Retinal pigment epithelial cell (primary cell): ENCODE measurements at regions not wholly inside any gene's neighbourhood (a gene's known extent, or its start where the extent isn't known, plus 50 kb on each side); places are given as distances from the start of the nearest gene placed in this dataset.

Experiments used
- DNase-seq: peaks from one replicate; pipeline ENCODE4 v3.0.0-alpha.2; 2010; ENCODE audit warnings: low read depth
- H3K4me3 ChIP-seq: 2 replicates; pipeline ENCODE4 v1.5.1; 2011; ENCODE audit warnings: mild to moderate bottlenecking, low read length, control low read depth, moderate library complexity
- CTCF ChIP-seq: conservative IDR thresholded peaks from 2 replicates; pipeline ENCODE4 v1.5.1; 2011; ENCODE audit warnings: low read depth, low read length, control low read depth, inconsistent platforms

- TF ChIP-seq CTCF = no peak
- DNase-seq = no peak
- no peak overlapping the region for H3K4me3 ChIP-seq
Observed at GRCh38 chr14:43249591-43249990, 1257.5 kb downstream of the FSCB start.

- no peak for DNase-seq
- TF ChIP-seq CTCF = no peak
- H3K4me3 ChIP-seq = no peak overlapping the region
Observed at GRCh38 chr14:43249116-43249515, 1258.0 kb downstream of the FSCB start.

- DNase-seq = no peak
- no peak for TF ChIP-seq CTCF
- H3K4me3 ChIP-seq = no peak overlapping the region
Observed at GRCh38 chr14:43247877-43248276, 1259.2 kb downstream of the FSCB start.

GRCh38 chr14:43244142-43244625 lies 1262.9 kb downstream of the FSCB start:
- no peak for DNase-seq
- TF ChIP-seq CTCF = no peak
- H3K4me3 ChIP-seq = no peak overlapping the region

GRCh38 chr14:43243168-43243567 lies 1263.9 kb downstream of the FSCB start:
- TF ChIP-seq CTCF = no peak

GRCh38 chr14:43232261-43232660 lies 1274.8 kb downstream of the FSCB start:
- DNase-seq = no peak
- H3K4me3 ChIP-seq = no peak overlapping the region
- no peak for TF ChIP-seq CTCF

More at GRCh38 chr14:43243168-43243567, 1263.9 kb downstream of the FSCB start:
- H3K4me3 ChIP-seq = no peak overlapping the region
- no peak for DNase-seq

GRCh38 chr14:43215524-43215923 lies 1291.6 kb downstream of the FSCB start:
- TF ChIP-seq CTCF = no peak
- DNase-seq = no peak
- no peak overlapping the region for H3K4me3 ChIP-seq
